AG04449 (cell line): ENCODE measurements at regions not wholly inside any gene's neighbourhood (a gene's known extent, or its start where the extent isn't known, plus 50 kb on each side); places are given as distances from the start of the nearest gene placed in this dataset.

Source experiments
- CTCF ChIA-PET: fragments of 350-600 bp; formaldehyde crosslinking; extraction: SDS; loops from one replicate; lab custom pipeline; 2021; ENCODE audit warnings: antibody characterized with exemption; lab: Yijun Ruan, JAX
- POLR2A ChIA-PET: fragments of 400-600, 350-600 bp; formaldehyde crosslinking; extraction: SDS; loops from one replicate; lab custom pipeline; 2020; ENCODE audit warnings: antibody characterized with exemption, inconsistent platforms; lab: Yijun Ruan, JAX
- DNase-seq: peaks from one replicate; pipeline ENCODE4 v3.0.0-alpha.2; 2010; ENCODE audit warnings: low read depth, low spot score
- H3K4me3 ChIP-seq: 2 replicates; pipeline ENCODE4 v1.5.1; 2011; ENCODE audit warnings: low read depth, mild to moderate bottlenecking, control low read depth, low read length
- CTCF ChIP-seq: IDR thresholded peaks from one replicate; pipeline ENCODE4 v1.5.1; 2011; ENCODE audit warnings: mild to moderate bottlenecking, moderate library complexity, low read length, control low read depth, inconsistent platforms; ENCODE audit not compliant: insufficient read depth; ENCODE audit errors: missing control alignments

GRCh38 chr4:171441300-171441941 is 371.8 kb upstream of the GALNTL6 start:
- no peak for TF ChIP-seq CTCF
- ChIA-PET CTCF (no interaction called here), POLR2A (no interaction called here)
- H3K4me3 ChIP-seq = no peak overlapping the region
- DNase-seq = no peak

GRCh38 chr4:171433674-171434073 is 379.5 kb upstream of the GALNTL6 start:
- H3K4me3 ChIP-seq = no peak overlapping the region
- TF ChIP-seq CTCF = no peak
- ChIA-PET CTCF (no interaction called here), POLR2A (no interaction called here)
- DNase-seq = no peak

- H3K4me3 ChIP-seq = no peak overlapping the region
- no peak for DNase-seq
- no peak for TF ChIP-seq CTCF
- POLR2A ChIA-PET = no interaction called here
- CTCF ChIA-PET = no interaction called here
Observed at GRCh38 chr4:171432536-171432935, 380.7 kb upstream of the GALNTL6 start.

- CTCF ChIA-PET = no interaction called here
- DNase-seq = no peak
- POLR2A ChIA-PET = no interaction called here
- H3K4me3 ChIP-seq = no peak overlapping the region
- no peak for TF ChIP-seq CTCF
Observed at GRCh38 chr4:171430495-171430894, 382.7 kb upstream of the GALNTL6 start.

- ChIA-PET POLR2A (no interaction called here), CTCF (no interaction called here)
- TF ChIP-seq CTCF = no peak
- no peak for DNase-seq
- no peak overlapping the region for H3K4me3 ChIP-seq
Observed at GRCh38 chr4:171397175-171397574, 416.0 kb upstream of the GALNTL6 start.

GRCh38 chr4:171390626-171391025 is 422.6 kb upstream of the GALNTL6 start:
- CTCF ChIA-PET = no interaction called here
- TF ChIP-seq CTCF = no peak
- H3K4me3 ChIP-seq = no peak overlapping the region
- DNase-seq = no peak
- POLR2A ChIA-PET = no interaction called here
